ENCODE measurements at regions not wholly inside any gene's neighbourhood (a gene's known extent, or its start where the extent isn't known, plus 50 kb on each side); places are given as distances from the start of the nearest gene placed in this dataset.
"Not testable (repeated sequence)": the region's sequence is repeated elsewhere in the genome, so short reads cannot be mapped to it uniquely, and the experiment has no call there.

GRCh38 chr6:146985966-146986365, 218.3 kb upstream of the STXBP5 start:
- no peak for TF ChIP-seq CTCF (IDR thresholded peaks at IDR 0.05; ENCODE audit: control insufficient read depth, insufficient read depth, low read depth, low read length, missing control alignments)
- no peak overlapping the region for H3K4me3 ChIP-seq (ENCODE audit: control insufficient read depth, low read depth, low read length)
- no peak for DNase-seq (ENCODE audit: low read depth)

GRCh38 chr6:146987938-146988337, 216.3 kb upstream of the STXBP5 start:
- not testable (repeated sequence) for H3K4me3 ChIP-seq (ENCODE audit: control insufficient read depth, low read depth, low read length); DNase-seq (ENCODE audit: low read depth)

DNA sequence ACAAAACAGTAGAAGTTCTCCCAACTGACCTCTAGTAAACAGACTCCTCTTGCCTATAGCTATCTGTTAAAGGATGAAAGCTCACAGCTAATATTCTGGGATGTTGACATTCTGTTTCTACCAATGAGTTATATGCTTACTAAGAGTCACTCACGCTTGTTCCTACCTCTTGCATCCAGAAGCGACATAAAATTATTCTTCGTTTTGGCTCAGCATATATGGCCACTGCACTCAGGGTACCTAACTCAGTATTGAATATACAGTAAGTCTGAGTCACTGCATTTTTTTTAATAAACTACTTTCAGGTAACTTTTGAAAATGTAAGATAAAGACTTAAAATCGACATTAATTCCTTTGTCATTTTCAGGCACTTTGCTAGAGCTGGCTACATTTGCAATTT, 214.4 kb upstream of the STXBP5 start:
- H3K4me3 ChIP-seq (ENCODE audit: control insufficient read depth, low read depth, low read length) = no peak overlapping the region
- no peak for TF ChIP-seq CTCF (IDR thresholded peaks at IDR 0.05; ENCODE audit: control insufficient read depth, insufficient read depth, low read depth, low read length, missing control alignments)
- no peak for DNase-seq (ENCODE audit: low read depth)

DNA sequence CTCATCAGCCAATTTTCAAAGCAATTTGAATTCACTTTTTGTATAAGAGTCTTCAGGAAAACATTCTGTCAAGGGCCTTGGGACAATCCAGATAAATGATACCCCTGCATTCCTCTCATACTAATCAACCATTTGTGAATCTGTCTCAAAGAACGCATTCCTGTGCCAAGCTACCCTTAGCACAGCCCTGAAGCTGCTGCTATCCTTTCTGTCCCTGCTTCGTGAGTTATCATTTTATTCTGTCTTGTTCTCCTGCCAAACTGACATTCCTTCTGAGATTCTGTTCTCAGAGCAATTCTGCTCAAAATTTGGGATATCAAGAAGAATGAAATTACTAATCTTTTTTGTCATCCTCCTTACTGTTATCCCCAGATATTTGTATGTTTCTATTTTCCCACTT, 213.9 kb upstream of the STXBP5 start:
- no peak overlapping the region for H3K4me3 ChIP-seq (ENCODE audit: control insufficient read depth, low read depth, low read length)
- no peak for DNase-seq (ENCODE audit: low read depth)
- TF ChIP-seq CTCF (IDR thresholded peaks at IDR 0.05; ENCODE audit: control insufficient read depth, insufficient read depth, low read depth, low read length, missing control alignments) = no peak

- no peak for TF ChIP-seq CTCF (IDR thresholded peaks at IDR 0.05; ENCODE audit: control insufficient read depth, insufficient read depth, low read depth, low read length, missing control alignments)
- H3K4me3 ChIP-seq (ENCODE audit: control insufficient read depth, low read depth, low read length) = no peak overlapping the region
- DNase-seq (ENCODE audit: low read depth) = no peak
These were observed 213.1 kb upstream of the STXBP5 start for GRCh38 chr6:146990821-146991798.

GRCh38 chr6:146997062-146997461, 207.2 kb upstream of the STXBP5 start:
- no peak for TF ChIP-seq CTCF (IDR thresholded peaks at IDR 0.05; ENCODE audit: control insufficient read depth, insufficient read depth, low read depth, low read length, missing control alignments)
- peak; percentile 18 for DNase-seq (ENCODE audit: low read depth)
- no peak overlapping the region for H3K4me3 ChIP-seq (ENCODE audit: control insufficient read depth, low read depth, low read length)

- no peak overlapping the region for H3K4me3 ChIP-seq (ENCODE audit: control insufficient read depth, low read depth, low read length)
- DNase-seq (ENCODE audit: low read depth) = no peak
- no peak for TF ChIP-seq CTCF (IDR thresholded peaks at IDR 0.05; ENCODE audit: control insufficient read depth, insufficient read depth, low read depth, low read length, missing control alignments)
These were observed 204.5 kb upstream of the STXBP5 start for GRCh38 chr6:146999766-147000165.
